Sigmoid colon (tissue), 6 donors: ENCODE measurements at regions not wholly inside any gene's neighbourhood (a gene's known extent, or its start where the extent isn't known, plus 50 kb on each side); places are given as distances from the start of the nearest gene placed in this dataset.

Source experiments
- DNase-seq: peaks from one replicate; pipeline ENCODE4 v3.0.0-alpha.2; 2019
- H3K27ac ChIP-seq, 4 donors: fragments of 200-600 bp; sonication (generic); one replicate each; pipeline ENCODE4 v1.5.1; 2016 to 2019; ENCODE audit warnings: mild to moderate bottlenecking in 1 of 4
- H3K27me3 ChIP-seq, 3 donors: fragments of 200-600 bp; sonication (generic); one replicate each; pipeline ENCODE4 v1.5.1; 2019; ENCODE audit warnings: mild to moderate bottlenecking in 1 of 3
- H3K36me3 ChIP-seq, 4 donors: fragments of 200-600 bp; sonication (generic); one replicate each; pipeline ENCODE4 v1.5.1; 2016 to 2019
- H3K4me1 ChIP-seq, 4 donors: fragments of 200-600 bp; sonication (generic); one replicate each; pipeline ENCODE4 v1.5.1; 2017 to 2019
- H3K4me3 ChIP-seq, 4 donors: fragments of 200-600 bp; sonication (generic); one replicate each; pipeline ENCODE4 v1.5.1; 2017 to 2019; ENCODE audit warnings: mild to moderate bottlenecking in 2 of 4, moderate library complexity in 1 of 4
- H3K9me3 ChIP-seq, 4 donors: fragments of 200-600 bp in 3 of 4; sonication (generic) in 3 of 4; one replicate each; pipeline versions ENCODE4 v1.5.1 to v1.6.1; 2013 to 2019
- EP300 ChIP-seq, 4 donors: sonication (generic); formaldehyde crosslinking; IDR thresholded peaks; one replicate each; pipeline ENCODE4 v1.6.1; 2017; ENCODE audit warnings: antibody characterized with exemption in 4 of 4
- POLR2A ChIP-seq, 2 donors: fragments of 450-650 bp; IDR thresholded peaks; one replicate each; pipeline ENCODE4 v1.6.1; 2016; ENCODE audit warnings: antibody characterized with exemption in 2 of 2, mild to moderate bottlenecking in 2 of 2, moderate library complexity in 2 of 2
- POLR2AphosphoS5 ChIP-seq, 4 donors: sonication (generic); formaldehyde crosslinking; IDR thresholded peaks; one replicate each; pipeline ENCODE4 v1.6.1; 2017; ENCODE audit warnings: antibody characterized with exemption in 4 of 4
- WGBS, 2 donors: extraction: QIAGEN DNeasy Blood & Tissue Kit; methylation state at CpG; one replicate each; pipeline ENCODE4 v1.1.7; 2013; 5-methylcytosine and 5-hydroxymethylcytosine counted together
- intact Hi-C: fragments of 100-400 bp; cut with DNase I; formaldehyde crosslinking; loops from one replicate; pipeline ENCODE4 v1.15.1; 2023
- TF ChIP-seq, protein P1 (sequence below), 4 experiments: fragments of 450-650 bp in 3 of 4; fragments of 200-600 bp in 1 of 4; IDR thresholded peaks; one replicate each; pipeline ENCODE4 v1.5.1; 2016 to 2019; ENCODE audit warnings: antibody characterized with exemption in 4 of 4, mild to moderate bottlenecking in 3 of 4, moderate library complexity in 2 of 4
- donor health status: healthy with polysubstance abuse.
- donor health status: healthy.

DNA sequence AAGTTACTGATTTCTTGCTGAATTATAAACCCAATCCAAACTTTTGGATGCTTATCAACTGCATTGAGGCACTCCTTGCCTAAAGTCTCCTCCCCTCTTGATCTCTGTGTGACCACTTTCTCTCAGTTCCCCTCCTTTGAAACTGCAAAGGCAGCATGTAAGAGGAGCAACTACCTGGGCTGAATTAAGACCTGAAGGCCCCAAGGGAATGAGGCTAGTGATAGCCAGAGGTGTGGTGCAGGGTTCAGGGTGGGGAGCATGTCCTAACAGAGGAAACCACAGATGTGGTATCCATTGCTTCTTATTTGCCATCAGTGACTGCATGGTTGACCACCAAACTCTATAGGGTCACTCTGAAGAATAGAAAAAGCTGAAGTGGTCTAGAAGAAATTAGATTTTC is 557.9 kb downstream of the TNS1 start:
- H3K36me3 ChIP-seq: no peaks in the 10 kb centered on the region
- H3K9me3 ChIP-seq: no peaks in the 10 kb centered on the region
- intact Hi-C loops: no loop called here
- no peak overlapping the region for H3K27ac ChIP-seq
- no peak for TF ChIP-seq POLR2AphosphoS5 (IDR thresholded peaks at IDR 0.05)
- no peaks in the 10 kb centered on the region for H3K27me3 ChIP-seq
- DNase-seq: no peak
- H3K4me3 ChIP-seq: no peak overlapping the region
- peaks cover 0 to 8% (median 8%) of the 10 kb centered on the region in 4 donors for H3K4me1 ChIP-seq

DNA sequence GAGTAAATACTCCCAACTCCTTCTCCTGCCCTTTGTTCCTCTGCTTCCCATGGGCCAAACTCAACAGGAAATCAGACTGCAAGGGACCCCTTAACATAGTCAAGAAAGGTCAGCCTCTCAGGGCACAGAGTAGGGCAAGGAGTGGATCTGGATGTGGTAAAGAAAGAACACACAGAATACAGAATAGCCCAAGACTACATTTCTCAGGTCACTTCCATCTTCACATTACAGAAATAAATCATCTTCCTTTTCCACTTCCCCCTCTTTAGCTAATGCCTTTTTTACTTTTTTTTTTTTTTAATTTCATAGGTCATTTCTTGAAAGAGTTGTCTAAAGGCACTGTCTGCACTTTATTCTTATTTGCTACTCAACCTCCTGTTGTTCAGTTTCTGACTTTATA is 558.3 kb downstream of the TNS1 start:
- no peaks in the 10 kb centered on the region for H3K9me3 ChIP-seq
- peaks cover 0 to 12% (median 12%) of the 10 kb centered on the region in 4 donors for H3K4me1 ChIP-seq
- intact Hi-C loops: no loop called here
- no peak overlapping the region for H3K4me3 ChIP-seq
- TF ChIP-seq POLR2AphosphoS5 (IDR thresholded peaks at IDR 0.05) (no peak), POLR2A (IDR thresholded peaks at IDR 0.05) (no peak), EP300 (IDR thresholded peaks at IDR 0.05) (no peak)
- no peaks in the 10 kb centered on the region for H3K36me3 ChIP-seq
- no peak overlapping the region for H3K27ac ChIP-seq
- no peaks in the 10 kb centered on the region for H3K27me3 ChIP-seq
- no peak for DNase-seq

DNA sequence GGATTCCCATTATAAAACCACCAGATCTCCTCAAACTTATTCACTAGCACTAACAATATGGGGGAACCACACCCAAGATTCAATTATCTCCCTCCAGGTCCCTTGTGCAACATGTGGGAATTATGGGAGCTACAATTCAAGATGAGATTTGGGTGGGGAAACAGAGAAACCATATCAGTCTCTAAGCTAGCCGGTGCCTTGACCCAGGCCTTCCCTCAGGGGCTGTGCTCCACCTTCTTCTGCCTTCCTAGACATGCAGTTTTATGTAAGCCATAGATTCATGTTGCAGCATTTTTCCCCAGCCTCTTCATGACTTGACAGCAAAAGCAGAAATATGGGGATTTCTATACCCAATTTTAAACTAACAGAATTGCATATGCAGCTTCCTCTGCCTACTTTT is 559.2 kb downstream of the TNS1 start:
- TF ChIP-seq POLR2A (IDR thresholded peaks at IDR 0.05) (no peak), POLR2AphosphoS5 (IDR thresholded peaks at IDR 0.05) (no peak), EP300 (IDR thresholded peaks at IDR 0.05) (no peak)
- no peaks in the 10 kb centered on the region for H3K36me3 ChIP-seq
- H3K27ac ChIP-seq: no peak overlapping the region
- WGBS, 2 donors: 86 to 95% methylated on average over 1 of the region's 1 CpG
- DNase-seq: no peak
- intact Hi-C loops: no loop called here
- no peak overlapping the region for H3K4me3 ChIP-seq
- H3K9me3 ChIP-seq: no peaks in the 10 kb centered on the region
- peaks cover 0 to 17% (median 15%) of the 10 kb centered on the region in 4 donors for H3K4me1 ChIP-seq
- H3K27me3 ChIP-seq: no peaks in the 10 kb centered on the region

DNA sequence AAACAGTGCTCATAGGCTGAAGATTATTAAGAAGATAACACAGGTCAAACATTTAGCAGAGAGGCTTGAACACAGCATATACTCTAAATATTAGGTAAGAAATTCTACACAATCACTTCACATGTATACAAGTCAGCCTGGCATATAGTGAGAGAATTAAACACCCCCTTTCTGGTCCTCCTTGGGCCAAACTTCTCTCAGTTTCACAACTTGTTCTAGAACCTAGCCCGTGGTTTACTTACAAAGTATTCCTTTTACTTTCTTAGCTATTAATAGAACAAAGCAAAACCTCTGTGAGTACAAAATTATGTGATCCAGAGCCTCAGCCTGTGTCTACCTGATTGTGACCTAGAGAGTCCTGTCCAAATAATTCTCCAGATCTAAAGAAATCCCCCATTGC is 562.8 kb downstream of the TNS1 start:
- TF ChIP-seq, protein P1, sequence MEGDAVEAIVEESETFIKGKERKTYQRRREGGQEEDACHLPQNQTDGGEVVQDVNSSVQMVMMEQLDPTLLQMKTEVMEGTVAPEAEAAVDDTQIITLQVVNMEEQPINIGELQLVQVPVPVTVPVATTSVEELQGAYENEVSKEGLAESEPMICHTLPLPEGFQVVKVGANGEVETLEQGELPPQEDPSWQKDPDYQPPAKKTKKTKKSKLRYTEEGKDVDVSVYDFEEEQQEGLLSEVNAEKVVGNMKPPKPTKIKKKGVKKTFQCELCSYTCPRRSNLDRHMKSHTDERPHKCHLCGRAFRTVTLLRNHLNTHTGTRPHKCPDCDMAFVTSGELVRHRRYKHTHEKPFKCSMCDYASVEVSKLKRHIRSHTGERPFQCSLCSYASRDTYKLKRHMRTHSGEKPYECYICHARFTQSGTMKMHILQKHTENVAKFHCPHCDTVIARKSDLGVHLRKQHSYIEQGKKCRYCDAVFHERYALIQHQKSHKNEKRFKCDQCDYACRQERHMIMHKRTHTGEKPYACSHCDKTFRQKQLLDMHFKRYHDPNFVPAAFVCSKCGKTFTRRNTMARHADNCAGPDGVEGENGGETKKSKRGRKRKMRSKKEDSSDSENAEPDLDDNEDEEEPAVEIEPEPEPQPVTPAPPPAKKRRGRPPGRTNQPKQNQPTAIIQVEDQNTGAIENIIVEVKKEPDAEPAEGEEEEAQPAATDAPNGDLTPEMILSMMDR (IDR thresholded peaks at IDR 0.05): no peak
- TF ChIP-seq POLR2AphosphoS5 (IDR thresholded peaks at IDR 0.05): peak in 1 of 4 donors; percentile 18
- TF ChIP-seq POLR2A (IDR thresholded peaks at IDR 0.05): no peak
- TF ChIP-seq EP300 (IDR thresholded peaks at IDR 0.05): no peak
- no peak for DNase-seq
- H3K4me1 ChIP-seq: peaks cover 0 to 46% (median 43%) of the 10 kb centered on the region in 4 donors
- intact Hi-C loops: no loop called here
- no peak overlapping the region for H3K4me3 ChIP-seq
- H3K9me3 ChIP-seq: no peaks in the 10 kb centered on the region
- peak overlapping the region; percentile 70 to 83 (median 75) for H3K27ac ChIP-seq
- H3K36me3 ChIP-seq: no peaks in the 10 kb centered on the region
- 34 to 55% methylated on average over 1 of the region's 1 CpG for WGBS, 2 donors
- H3K27me3 ChIP-seq: no peaks in the 10 kb centered on the region

DNA sequence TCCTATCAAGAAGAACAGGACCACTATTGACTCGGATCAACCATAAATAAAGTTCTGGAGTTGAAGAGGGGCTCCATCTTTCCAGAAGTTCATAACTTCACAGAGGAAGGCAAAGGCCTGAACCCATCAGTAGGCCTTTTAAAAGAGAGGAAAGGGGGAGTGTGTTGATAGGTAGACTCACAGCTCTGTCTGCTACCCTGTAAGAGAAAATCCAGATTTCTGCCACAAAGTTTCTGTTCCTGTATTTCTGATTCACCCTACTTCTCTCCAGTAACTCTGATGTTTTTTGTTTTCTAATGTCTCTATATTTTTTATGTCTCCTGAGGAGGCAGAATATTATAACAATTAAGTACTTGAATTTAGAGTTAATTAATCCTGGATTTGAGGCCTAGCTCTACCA is 564.0 kb downstream of the TNS1 start:
- H3K27me3 ChIP-seq: no peaks in the 10 kb centered on the region
- no peak overlapping the region for H3K4me3 ChIP-seq
- intact Hi-C loops: no loop called here
- no peak for DNase-seq
- 94 to 97% methylated on average over 1 of the region's 1 CpG for WGBS, 2 donors
- H3K4me1 ChIP-seq: peaks cover 0 to 57% (median 53%) of the 10 kb centered on the region in 4 donors
- H3K9me3 ChIP-seq: no peaks in the 10 kb centered on the region
- peak overlapping the region; percentile 70 to 83 (median 75) for H3K27ac ChIP-seq
- TF ChIP-seq POLR2AphosphoS5 (IDR thresholded peaks at IDR 0.05) (no peak), POLR2A (IDR thresholded peaks at IDR 0.05) (no peak), EP300 (IDR thresholded peaks at IDR 0.05) (no peak)
- TF ChIP-seq, protein P1 (IDR thresholded peaks at IDR 0.05): no peak
- H3K36me3 ChIP-seq: no peaks in the 10 kb centered on the region

DNA sequence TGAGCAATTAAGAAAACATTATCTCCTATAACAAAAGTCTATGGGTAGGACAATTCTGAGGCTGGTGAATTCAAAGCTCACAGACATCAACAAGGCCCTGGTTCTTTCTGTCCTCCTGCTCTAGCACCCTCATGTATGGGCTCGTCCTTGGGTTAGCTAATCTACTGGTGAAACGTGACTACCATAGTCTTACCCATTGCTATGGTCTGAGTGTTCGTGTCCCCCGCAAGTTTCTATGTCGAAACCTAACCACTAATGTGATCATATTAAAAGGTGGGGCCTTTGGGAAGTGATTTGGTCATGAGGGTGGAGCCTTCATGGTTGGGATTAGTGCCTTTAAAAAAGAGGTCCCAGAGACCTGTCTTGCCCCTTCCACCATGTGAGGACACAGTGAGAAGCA is 564.7 kb downstream of the TNS1 start:
- no peak for DNase-seq
- Histone ChIP-seq H3K4me3 (no peak overlapping the region), H3K36me3 (no peaks in the 10 kb centered on the region), H3K27me3 (no peaks in the 10 kb centered on the region), H3K4me1 (peaks cover 0 to 64% (median 60%) of the 10 kb centered on the region in 4 donors), H3K27ac (peak overlapping the region; percentile 48 to 83 (median 74)), H3K9me3 (no peaks in the 10 kb centered on the region)
- WGBS, 2 donors: 85 to 92% methylated on average over 5 of the region's 5 CpGs
- intact Hi-C loops: no loop called here
- TF ChIP-seq POLR2A (IDR thresholded peaks at IDR 0.05) (no peak), POLR2AphosphoS5 (IDR thresholded peaks at IDR 0.05) (no peak), EP300 (IDR thresholded peaks at IDR 0.05) (no peak)
- TF ChIP-seq, protein P1 (IDR thresholded peaks at IDR 0.05): no peak
